ENCODE measurements at regions not wholly inside any gene's neighbourhood (a gene's known extent, or its start where the extent isn't known, plus 50 kb on each side); places are given as distances from the start of the nearest gene placed in this dataset.

DNA sequence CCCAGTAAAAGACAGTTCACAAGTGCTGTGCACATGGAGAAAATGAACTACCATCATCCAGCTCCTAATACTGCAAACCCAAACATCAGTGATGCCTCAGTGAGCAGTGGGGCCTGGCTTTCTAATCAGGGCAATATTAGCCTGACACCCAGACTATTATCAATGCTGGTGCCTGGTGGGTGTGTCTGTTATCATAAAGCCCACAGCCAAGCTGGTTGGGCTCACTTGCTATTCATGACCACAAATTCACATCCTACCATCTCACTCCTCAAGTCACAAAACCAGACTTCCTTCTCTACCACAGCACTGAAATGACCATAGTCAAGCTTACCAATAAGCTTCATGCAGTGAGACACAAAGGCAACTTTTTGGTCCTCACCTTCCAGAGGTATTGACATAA lies 180.8 kb upstream of the PLN start:
- H3K36me3 Mint-ChIP-seq (ENCODE audit: low read depth, unreplicated experiment), result peaks cover 4% of the 10 kb centered on the region
- Histone ChIP-seq H3K36me3 (ENCODE audit: insufficient read depth, low read length) (no peaks in the 10 kb centered on the region), H3K4me3 (ENCODE audit: insufficient read depth, low read depth, low read length) (no peak overlapping the region), H3K79me2 (ENCODE audit: insufficient read depth, low read length) (no peaks in the 10 kb centered on the region), H3K4me2 (ENCODE audit: low read length) (no peak overlapping the region), H2AFZ (ENCODE audit: low read depth, low read length) (no peak overlapping the region), H3K4me1 (ENCODE audit: insufficient read depth, low read length) (peaks cover 1% of the 10 kb centered on the region), H3K9ac (ENCODE audit: low read length) (no peak overlapping the region), H3K27me3 (ENCODE audit: insufficient read depth, low read length) (no peaks in the 10 kb centered on the region), H3K27ac (ENCODE audit: low read depth, low read length) (no peak overlapping the region), H3K9me3 (ENCODE audit: insufficient read depth, low read depth, low read length) (no peaks in the 10 kb centered on the region), H4K20me1 (ENCODE audit: insufficient read depth, low read length) (no peaks in the 10 kb centered on the region)
- H3K4me1 Mint-ChIP-seq (ENCODE audit: low read depth, unreplicated experiment), result no peaks in the 10 kb centered on the region
- H3K4me3 Mint-ChIP-seq (ENCODE audit: unreplicated experiment), result no peak overlapping the region
- FAIRE-seq, result no peak
- no peak overlapping the region for H3K27ac Mint-ChIP-seq (ENCODE audit: unreplicated experiment)
- H3K27me3 Mint-ChIP-seq (ENCODE audit: low read depth, unreplicated experiment), result no peaks in the 10 kb centered on the region
- no peak for TF ChIP-seq EZH2 (IDR thresholded peaks at IDR 0.05; ENCODE audit: insufficient read depth, low read length)
- no peak for DNase-seq (ENCODE audit: low read depth)
- H3K9me3 Mint-ChIP-seq (ENCODE audit: unreplicated experiment), result peaks cover 12% of the 10 kb centered on the region

DNA sequence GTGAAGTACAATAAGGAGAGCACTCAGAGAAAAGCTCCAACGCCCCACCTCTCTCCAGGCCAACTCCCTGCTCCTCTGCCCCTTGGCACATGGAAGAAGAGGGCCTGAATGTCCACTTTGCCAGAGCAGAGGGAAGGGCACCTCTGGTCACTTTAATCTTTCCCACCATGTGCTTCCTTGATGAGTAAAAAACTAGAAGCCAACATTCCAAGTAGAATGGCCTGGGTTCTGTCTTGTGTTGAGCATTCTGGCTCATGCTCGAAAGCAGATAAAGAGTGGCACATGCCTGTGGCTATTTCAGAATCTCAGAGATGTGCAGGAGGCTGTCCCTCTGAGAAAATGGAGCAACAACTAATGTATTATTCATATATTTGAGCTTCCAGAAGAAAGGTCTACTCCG lies 177.4 kb upstream of the PLN start:
- FAIRE-seq (no peak), DNase-seq (ENCODE audit: low read depth) (peak; percentile 60)
- H3K27me3 ChIP-seq (ENCODE audit: insufficient read depth, low read length), result no peaks in the 10 kb centered on the region
- Mint-ChIP-seq H3K27ac (ENCODE audit: unreplicated experiment) (no peak overlapping the region), H3K9me3 (ENCODE audit: unreplicated experiment) (peaks cover 12% of the 10 kb centered on the region), H3K4me1 (ENCODE audit: low read depth, unreplicated experiment) (peaks cover 2% of the 10 kb centered on the region), H3K27me3 (ENCODE audit: low read depth, unreplicated experiment) (no peaks in the 10 kb centered on the region), H3K36me3 (ENCODE audit: low read depth, unreplicated experiment) (peaks cover 4% of the 10 kb centered on the region), H3K4me3 (ENCODE audit: unreplicated experiment) (no peak overlapping the region)
- H3K36me3 ChIP-seq (ENCODE audit: insufficient read depth, low read length), result no peaks in the 10 kb centered on the region
- H3K27ac ChIP-seq (ENCODE audit: low read depth, low read length), result no peak overlapping the region
- H2AFZ ChIP-seq (ENCODE audit: low read depth, low read length), result no peak overlapping the region
- H3K4me2 ChIP-seq (ENCODE audit: low read length), result no peak overlapping the region
- no peak overlapping the region for H3K4me3 ChIP-seq (ENCODE audit: insufficient read depth, low read depth, low read length)
- TF ChIP-seq, protein P1, sequence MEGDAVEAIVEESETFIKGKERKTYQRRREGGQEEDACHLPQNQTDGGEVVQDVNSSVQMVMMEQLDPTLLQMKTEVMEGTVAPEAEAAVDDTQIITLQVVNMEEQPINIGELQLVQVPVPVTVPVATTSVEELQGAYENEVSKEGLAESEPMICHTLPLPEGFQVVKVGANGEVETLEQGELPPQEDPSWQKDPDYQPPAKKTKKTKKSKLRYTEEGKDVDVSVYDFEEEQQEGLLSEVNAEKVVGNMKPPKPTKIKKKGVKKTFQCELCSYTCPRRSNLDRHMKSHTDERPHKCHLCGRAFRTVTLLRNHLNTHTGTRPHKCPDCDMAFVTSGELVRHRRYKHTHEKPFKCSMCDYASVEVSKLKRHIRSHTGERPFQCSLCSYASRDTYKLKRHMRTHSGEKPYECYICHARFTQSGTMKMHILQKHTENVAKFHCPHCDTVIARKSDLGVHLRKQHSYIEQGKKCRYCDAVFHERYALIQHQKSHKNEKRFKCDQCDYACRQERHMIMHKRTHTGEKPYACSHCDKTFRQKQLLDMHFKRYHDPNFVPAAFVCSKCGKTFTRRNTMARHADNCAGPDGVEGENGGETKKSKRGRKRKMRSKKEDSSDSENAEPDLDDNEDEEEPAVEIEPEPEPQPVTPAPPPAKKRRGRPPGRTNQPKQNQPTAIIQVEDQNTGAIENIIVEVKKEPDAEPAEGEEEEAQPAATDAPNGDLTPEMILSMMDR (IDR thresholded peaks at IDR 0.05; ENCODE audit: insufficient read depth, low read depth, low read length), result no peak
- TF ChIP-seq EZH2 (IDR thresholded peaks at IDR 0.05; ENCODE audit: insufficient read depth, low read length), result no peak
- H4K20me1 ChIP-seq (ENCODE audit: insufficient read depth, low read length), result no peaks in the 10 kb centered on the region
- H3K79me2 ChIP-seq (ENCODE audit: insufficient read depth, low read length), result no peaks in the 10 kb centered on the region
- no peak overlapping the region for H3K9ac ChIP-seq (ENCODE audit: low read length)
- peaks cover 6% of the 10 kb centered on the region for H3K4me1 ChIP-seq (ENCODE audit: insufficient read depth, low read length)
- no peaks in the 10 kb centered on the region for H3K9me3 ChIP-seq (ENCODE audit: insufficient read depth, low read depth, low read length)

DNA sequence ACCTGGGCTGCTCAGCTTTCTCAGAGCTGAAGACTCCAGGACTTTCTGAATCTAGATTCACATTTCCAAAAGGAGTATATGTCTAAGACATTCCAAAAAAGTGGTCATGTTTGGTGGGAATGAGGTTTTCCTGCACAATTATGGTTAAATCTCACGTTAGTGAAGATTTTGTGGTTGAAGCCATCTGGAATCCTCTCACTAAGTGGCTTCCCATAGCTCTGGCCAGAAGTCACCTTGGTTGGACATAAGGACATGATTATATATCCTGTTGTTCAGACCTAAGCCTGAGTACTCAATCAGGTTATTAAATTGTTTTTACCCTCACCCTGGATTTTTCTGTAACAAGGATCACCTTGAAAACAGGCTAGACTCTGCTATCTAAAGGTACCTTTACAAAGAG lies 176.1 kb upstream of the PLN start:
- no peak for FAIRE-seq
- H3K27me3 ChIP-seq (ENCODE audit: insufficient read depth, low read length), result no peaks in the 10 kb centered on the region
- DNase-seq (ENCODE audit: low read depth), result peak; percentile 52
- no peaks in the 10 kb centered on the region for H3K9me3 ChIP-seq (ENCODE audit: insufficient read depth, low read depth, low read length)
- no peaks in the 10 kb centered on the region for H3K79me2 ChIP-seq (ENCODE audit: insufficient read depth, low read length)
- H3K4me1 Mint-ChIP-seq (ENCODE audit: low read depth, unreplicated experiment), result peaks cover 2% of the 10 kb centered on the region
- H3K4me2 ChIP-seq (ENCODE audit: low read length), result no peak overlapping the region
- no peak overlapping the region for H3K27ac ChIP-seq (ENCODE audit: low read depth, low read length)
- no peak overlapping the region for H3K4me3 ChIP-seq (ENCODE audit: insufficient read depth, low read depth, low read length)
- H4K20me1 ChIP-seq (ENCODE audit: insufficient read depth, low read length), result no peaks in the 10 kb centered on the region
- TF ChIP-seq EZH2 (IDR thresholded peaks at IDR 0.05; ENCODE audit: insufficient read depth, low read length), result no peak
- TF ChIP-seq, protein P1 (IDR thresholded peaks at IDR 0.05; ENCODE audit: insufficient read depth, low read depth, low read length), result no peak
- H2AFZ ChIP-seq (ENCODE audit: low read depth, low read length), result no peak overlapping the region
- H3K36me3 ChIP-seq (ENCODE audit: insufficient read depth, low read length), result no peaks in the 10 kb centered on the region
- no peak overlapping the region for H3K9ac ChIP-seq (ENCODE audit: low read length)
- peaks cover 12% of the 10 kb centered on the region for H3K9me3 Mint-ChIP-seq (ENCODE audit: unreplicated experiment)
- peaks cover 6% of the 10 kb centered on the region for H3K4me1 ChIP-seq (ENCODE audit: insufficient read depth, low read length)
- no peak overlapping the region for H3K27ac Mint-ChIP-seq (ENCODE audit: unreplicated experiment)
- peaks cover 4% of the 10 kb centered on the region for H3K36me3 Mint-ChIP-seq (ENCODE audit: low read depth, unreplicated experiment)
- no peak overlapping the region for H3K4me3 Mint-ChIP-seq (ENCODE audit: unreplicated experiment)
- H3K27me3 Mint-ChIP-seq (ENCODE audit: low read depth, unreplicated experiment), result no peaks in the 10 kb centered on the region

Data from astrocyte (in vitro differentiated cells and primary cell).